SK-MEL-5 (cell line): ENCODE measurements at regions not wholly inside any gene's neighbourhood (a gene's known extent, or its start where the extent isn't known, plus 50 kb on each side); places are given as distances from the start of the nearest gene placed in this dataset.

ENCODE experiments used
- DNase-seq: peaks from one replicate; pipeline ENCODE4 v3.0.0-alpha.2; 2016; ENCODE audit warnings: low read depth, low spot score
- in situ Hi-C: cut with HindIII; loops from 2 replicates; pipeline ENCODE4 v1.10.0; 2016; ENCODE audit warnings: low sequenced_read_pairs, high pct_unique_total_duplicates, low pct_unique_long_range_greater_than_20kb

DNA sequence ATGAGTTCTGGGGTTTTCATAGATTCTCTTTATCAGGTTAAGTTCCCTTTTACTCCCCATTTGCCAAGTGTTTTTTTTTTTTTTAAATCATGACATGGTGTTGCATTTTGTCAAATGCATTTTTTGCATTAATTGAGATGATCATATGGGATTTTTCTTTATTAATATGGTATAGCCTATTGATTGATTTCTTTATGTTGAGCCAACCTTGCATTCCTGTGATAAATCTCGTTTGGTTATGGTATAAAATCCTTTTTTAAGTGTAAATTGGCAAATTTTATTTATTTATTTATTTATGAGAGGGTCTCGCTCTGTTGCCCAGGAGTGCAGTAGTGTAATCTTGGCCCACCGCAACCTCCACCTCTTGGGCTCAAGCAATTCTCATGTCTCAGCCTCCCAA, 81.5 kb upstream of the ACVR1 start:
- in situ Hi-C loops: no loop called here
- DNase-seq: no peak

DNA sequence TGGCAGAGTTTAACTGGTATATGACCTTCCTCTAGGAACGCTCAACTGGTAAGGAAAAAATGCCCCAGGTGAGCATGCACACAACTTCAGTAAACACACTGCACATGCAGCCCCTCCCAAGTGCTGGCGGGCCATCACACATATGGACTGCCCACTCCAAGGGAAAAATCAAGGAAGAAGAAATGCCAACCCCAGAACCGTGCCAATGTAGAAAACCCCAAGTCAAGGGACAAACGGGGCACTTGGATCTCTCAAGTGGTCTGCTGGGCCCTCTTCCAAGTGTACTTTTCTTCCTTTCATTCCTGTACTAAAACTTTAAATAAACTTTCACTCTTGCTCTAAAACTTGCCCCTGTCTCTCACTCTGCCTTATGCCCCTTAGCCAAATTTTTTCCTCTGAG, 76.4 kb upstream of the ACVR1 start:
- in situ Hi-C loops: no loop called here
- no peak for DNase-seq

DNA sequence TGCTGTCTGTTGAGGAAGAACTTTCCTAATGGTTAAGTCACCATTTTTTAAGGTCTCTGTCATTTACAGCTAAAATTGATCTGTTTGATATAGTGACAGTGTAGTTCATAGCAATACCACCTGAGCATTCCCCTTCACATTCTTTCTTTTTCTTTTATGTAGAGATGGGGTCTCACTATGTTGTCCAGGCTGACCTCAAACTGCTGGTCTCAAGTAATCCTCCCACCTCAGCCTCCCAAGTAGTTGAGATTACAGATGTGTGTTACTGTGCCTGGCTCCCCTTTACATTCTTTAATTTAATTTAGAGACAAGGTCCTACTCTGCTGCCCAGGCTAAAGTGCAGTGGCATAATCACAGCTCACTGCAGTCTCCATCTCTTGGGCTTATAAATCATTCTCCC, 72.7 kb upstream of the ACVR1 start:
- in situ Hi-C loops: no loop called here
- no peak for DNase-seq

DNA sequence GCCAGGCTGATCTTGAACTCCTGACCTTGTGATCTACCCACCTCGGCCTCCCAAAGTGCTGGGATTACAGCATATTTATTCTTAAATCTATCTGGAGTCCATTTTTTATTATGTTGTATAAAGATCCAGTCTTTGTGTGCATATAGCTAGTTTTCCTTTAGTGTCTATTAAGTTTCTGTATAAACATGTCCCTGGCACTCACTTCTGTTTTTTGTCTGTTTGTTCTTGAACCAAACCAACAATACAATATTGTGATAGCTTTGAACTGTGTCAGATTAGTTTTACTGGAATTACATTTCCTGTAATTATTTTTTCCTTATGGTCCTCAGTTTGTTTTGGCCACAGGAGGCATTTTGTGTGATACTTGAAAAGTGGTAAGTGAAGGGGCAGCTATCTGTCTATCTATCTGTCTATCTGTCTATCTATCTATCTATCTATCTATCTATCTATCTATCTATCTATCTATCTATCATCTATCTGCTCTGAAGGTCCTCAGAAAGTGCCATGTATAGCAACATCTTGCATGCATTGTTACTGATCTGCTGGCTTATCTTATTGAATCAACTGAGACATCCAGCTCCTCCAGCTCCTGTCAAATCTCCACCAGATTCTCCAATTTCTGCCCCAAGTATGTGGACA, 70.9 kb upstream of the ACVR1 start:
- DNase-seq: no peak
- in situ Hi-C loops: no loop called here

DNA sequence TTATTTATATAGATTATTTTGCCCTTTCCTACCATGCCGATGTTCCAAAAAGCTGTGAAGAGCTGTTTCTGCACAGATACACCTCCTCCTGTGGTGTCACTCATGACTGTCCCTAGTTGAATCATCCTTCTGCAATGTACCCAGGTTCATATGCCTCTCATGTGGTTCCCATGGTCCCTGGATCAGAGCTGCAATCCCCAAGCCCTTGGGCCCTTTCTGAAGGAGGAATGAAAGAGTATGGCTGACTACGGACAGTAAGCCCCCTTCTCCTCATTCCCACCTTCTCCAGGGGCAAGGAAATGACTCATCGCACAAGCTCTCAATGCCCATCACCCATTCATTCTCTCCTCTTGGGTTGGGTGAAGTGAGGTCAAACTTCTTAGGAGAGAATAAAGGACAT, 63.9 kb upstream of the ACVR1 start:
- DNase-seq: peak; percentile 71
- in situ Hi-C loops: no loop called here

DNA sequence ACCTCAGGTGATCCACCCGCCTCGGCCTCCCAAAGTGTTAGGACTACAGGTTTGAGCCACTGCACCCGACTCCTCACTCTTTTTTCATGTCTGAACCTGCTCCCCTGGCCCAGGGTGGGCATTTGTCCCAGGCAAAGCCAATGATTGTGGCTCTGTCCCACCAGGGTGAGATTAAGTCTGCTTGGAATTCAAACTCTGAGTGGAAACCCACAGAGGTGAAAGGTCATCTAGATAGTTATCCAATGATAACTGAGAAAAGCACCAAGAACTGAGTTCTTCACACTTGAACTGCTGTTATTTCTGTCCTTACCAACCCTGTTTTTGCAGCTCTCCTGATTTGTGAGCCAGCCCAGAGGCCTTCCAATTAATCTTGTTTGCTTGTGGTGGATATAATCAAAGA, 62.4 kb upstream of the ACVR1 start:
- in situ Hi-C loops: no loop called here
- DNase-seq: no peak

DNA sequence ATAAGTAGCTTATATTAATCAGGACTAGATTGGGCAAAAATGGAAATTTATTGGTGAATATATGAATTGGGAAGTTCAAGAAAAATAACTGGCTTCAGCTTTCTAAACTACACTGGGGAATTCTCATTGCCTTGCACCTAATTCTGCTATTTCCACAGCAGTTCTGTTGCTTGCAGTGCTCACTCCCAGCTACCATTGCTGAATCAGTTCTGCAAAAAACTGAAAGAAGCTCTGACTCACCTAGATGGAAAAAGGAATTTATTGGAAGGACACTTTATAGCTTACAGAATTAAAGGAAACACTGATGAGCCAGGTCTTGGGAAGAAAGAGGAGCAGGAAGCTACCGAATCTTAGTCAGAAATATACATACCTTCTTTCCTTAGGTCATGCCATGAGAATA, 60.3 kb upstream of the ACVR1 start:
- DNase-seq: no peak
- in situ Hi-C loops: no loop called here

DNA sequence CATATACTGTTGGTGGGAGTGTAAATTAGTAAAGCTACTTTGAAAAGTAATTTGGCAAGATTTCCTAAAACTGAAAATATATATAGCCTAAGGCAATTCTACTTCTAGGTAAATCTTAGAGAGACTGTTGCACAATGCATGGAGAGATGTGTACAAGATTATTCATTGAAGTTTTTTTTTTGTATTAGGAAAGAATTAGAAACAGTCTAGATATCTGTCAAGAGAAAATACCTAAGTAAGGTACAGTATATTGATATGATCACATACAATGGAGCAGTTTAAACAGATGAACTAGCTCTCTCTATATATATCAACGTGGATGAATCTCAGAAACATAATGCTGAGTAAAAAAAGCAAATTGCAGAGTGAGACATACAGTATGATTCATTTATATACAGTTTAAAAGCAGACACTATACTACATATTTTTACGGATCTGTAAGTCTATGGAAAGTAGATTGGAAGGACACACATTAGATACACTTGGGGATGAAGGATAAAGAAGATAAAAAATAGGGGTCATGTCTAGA, 59.3 kb upstream of the ACVR1 start:
- in situ Hi-C loops: no loop called here

DNA sequence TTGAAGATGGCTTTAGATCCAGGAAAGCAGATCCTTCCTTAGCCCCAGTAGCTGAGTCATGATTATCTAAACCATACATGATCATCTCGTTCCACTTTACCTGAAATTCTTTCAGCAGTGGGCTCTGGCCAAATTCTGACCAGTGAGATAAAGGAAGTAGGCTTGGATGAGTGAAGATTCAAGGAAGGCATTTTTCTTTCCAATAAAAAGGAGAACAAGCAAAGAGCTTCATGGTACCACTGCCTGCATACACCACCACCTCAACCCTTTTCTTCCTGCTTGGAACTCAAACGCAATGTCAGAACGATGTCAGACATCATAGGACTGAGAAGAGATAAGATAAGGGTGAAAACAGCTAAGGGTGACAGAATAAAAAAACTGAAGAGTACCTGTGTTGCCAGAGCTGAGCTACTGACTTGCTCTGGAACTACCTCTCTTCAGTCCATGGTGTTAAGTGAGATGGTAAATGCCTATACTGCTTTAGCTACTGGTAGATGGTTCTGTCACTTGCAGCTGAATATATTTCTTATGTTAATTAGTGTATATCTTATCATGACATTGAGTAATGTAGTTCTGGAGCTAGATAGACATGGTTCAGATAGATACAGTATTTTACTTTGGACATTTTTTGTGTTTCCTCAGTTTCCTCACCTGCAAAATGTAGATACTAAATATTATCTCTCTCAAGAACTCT, 58.7 kb upstream of the ACVR1 start:
- no peak for DNase-seq
- in situ Hi-C loops: no loop called here

More for the DNA sequence above, 59.3 kb upstream of the ACVR1 start:
- no peak for DNase-seq

DNA sequence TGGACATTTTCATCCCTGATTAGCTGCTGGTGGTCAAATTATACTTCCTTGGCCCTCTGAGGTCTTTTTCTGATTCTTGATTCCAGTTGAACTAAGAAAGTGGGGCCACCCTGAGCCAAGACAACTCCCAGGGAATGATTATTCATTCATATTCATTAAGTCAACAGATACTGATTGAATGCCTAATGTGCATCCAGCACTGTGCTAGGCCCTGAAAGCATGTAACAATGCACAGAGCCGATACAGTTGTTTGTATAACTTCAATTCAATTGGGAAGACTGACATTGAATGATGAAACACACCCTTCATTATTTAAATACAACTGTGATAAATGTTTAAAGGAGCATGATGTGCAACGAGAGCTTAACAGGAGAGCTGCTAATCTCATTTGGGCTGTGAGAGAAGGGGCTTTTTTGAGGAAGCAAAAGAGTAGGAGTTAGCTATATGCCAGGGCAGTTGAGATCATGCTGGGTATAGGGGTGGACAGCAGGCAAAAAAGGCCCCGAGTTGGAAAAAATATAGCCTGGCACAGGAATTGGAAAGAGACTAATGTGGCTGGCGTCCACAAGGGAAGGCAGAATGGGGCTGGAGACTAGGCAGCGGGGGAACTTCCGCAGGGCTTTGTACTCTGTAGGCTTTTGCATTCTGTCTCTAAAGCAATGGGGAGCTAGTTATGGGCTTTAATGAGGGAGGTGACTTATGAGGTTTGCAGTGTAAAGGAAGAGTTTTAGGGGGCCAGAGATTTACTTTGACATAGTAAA, 57.2 kb upstream of the ACVR1 start:
- no peak for DNase-seq
- in situ Hi-C loops: no loop called here

DNA sequence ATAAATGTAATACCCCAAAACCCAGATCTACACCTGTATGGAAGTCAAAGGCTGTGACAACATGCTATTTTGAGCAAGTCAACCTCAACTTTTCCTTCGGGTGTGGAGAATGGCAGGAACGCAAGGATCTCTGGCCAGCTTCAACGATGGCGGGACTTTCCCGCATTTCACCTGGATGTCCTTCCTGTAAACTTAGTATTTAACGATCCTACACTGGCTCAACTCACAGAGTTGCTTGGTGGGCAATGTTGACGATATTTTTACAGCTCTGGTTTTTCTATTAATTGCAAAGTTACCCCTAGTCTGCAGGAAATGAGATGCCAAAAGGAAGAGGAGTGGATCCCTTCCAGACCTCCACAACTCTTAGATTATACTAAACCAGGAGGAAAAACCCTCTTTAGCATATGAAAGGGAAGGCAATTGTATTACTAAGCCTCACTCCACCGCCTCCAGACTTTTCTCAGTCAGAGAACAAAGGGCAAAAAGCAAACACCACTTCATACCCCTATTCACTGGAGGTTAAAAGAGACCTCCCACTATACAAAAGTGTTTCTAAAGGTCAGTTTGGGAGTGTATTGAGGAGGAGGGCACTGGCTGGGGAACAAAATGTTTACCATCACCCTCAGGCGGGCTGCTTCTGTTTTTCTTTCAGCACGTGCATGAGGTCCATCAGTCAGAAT, 56.5 kb upstream of the ACVR1 start:
- DNase-seq: no peak
- in situ Hi-C loops: no loop called here

DNA sequence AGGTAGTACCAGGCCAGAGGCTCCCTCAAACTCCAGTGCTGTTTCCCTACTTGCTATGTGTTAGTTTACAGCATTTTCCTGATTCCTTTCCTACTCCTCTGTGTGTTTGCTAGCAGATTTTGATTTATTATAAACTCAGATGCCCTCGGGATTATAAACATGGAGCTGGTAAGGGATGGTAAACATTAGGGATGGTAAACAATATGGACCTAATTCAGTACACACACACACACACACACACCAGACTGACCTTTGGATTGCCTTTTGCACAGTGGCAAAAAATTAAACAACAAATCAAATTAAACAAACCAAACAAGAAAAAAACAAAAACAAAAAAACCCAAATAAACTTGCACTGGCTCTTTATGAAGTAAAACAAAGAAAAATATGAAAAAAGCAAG, 55.4 kb upstream of the ACVR1 start:
- no peak for DNase-seq
- in situ Hi-C loops: no loop called here

DNA sequence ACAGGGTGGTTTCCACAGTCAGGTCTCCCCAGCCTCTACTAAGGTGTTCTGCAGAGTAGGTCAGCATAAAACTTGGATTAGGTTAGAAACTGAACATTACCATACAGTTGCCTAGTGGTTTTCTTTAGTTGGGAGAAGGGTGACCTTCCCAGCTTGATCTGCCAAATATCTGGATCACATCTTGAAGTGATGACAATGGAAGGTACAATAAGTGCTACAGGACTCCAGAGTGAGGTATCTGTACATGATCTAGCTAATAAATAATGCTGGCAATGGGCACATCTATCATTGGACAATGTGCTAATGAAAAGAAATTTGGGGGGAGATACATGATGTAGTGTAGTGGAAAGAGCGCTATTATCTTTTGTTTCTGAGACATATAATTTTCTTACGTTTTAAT, 54.6 kb upstream of the ACVR1 start:
- no peak for DNase-seq
- in situ Hi-C loops: no loop called here

DNA sequence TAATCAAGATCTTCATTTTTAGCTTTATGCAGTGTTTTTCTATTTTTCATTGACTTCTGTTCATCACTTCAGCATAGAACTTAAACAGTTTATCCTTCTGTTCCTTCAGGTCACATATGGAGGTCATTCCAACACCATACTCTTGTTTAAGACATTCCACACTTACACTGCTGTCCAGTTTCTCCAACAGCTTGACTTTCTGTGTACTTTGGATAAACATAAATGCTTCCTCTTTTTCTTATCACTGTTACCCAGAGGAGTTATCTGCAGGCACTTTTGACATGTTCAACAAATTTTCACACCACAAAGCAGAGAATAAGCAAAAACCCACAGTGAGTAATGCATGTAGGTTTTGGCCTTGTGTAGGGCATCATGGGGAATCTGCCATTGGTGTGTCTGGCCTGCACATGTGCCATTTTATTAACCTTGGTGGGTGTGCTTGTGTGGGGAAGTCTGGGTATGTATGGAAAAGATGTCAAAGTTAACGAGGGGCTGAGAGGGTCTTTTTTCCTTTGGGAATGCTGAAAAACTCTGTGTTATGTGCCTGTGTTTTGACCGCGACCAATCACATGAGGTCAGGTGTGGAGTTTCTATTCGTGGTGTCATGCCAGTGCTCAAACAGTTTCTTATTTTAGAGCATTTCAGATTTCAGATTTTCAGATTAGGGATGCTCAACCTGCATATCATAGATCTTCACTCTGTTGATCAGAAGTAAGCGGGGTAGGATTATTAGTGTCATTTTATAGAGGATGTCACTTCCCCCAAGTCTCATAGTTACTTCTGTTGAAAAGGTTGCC, 53.9 kb upstream of the ACVR1 start:
- in situ Hi-C loops: no loop called here
- no peak for DNase-seq

DNA sequence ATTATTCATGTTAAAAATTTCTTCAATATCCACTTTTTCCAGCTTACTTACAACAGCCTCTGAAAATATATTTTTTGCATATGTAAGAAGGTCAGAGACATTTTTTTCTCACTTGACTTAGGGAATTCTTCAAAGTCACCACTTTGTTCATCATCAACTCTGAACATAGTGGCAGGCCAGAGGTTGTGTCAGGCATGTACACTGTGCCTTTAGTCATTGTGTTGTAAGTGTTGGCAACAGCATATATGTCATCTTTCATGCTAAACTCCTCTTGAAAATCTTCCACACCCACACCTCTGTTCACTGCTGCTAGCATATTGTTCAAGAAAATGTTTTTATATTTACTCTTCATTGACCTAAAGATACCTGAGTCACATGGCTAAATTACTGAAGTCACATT, 52.2 kb upstream of the ACVR1 start:
- in situ Hi-C loops: no loop called here

DNA sequence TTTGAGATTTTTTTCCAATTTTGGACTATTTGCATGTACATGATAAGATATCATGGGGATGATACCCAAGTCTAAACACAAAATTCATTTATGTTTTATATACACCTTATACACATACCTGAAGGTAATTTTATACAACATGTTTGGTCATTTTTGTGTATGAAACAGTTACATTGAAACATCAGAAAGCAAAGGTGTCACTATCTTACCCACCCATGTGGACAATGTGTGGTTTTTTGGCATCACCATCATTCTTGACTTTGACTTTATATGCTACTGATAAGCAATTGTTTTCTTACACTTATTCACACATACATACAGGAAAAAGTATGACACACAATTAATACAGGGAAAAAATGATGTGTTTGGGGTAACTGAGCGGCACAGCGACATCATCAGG, 51.0 kb upstream of the ACVR1 start:
- no peak for DNase-seq
- in situ Hi-C loops: no loop called here

More for the DNA sequence above, 52.2 kb upstream of the ACVR1 start:
- no peak for DNase-seq
